B cell (primary cell): ENCODE measurements at regions not wholly inside any gene's neighbourhood (a gene's known extent, or its start where the extent isn't known, plus 50 kb on each side); places are given as distances from the start of the nearest gene placed in this dataset.

Source experiments
- EZH2 ChIP-seq: IDR thresholded peaks from 2 replicates; pipeline ENCODE4 v1.6.1; 2012; ENCODE audit warnings: borderline replicate concordance, low read depth, mild to moderate bottlenecking, moderate library complexity, low read length; ENCODE audit not compliant: insufficient read depth, poor library complexity, severe bottlenecking
- TF ChIP-seq, protein P1 (sequence below): fragments of 200-600 bp; IDR thresholded peaks from one replicate; pipeline ENCODE4 v1.8.0; 2022; ENCODE audit warnings: antibody characterized with exemption, mild to moderate bottlenecking

DNA sequence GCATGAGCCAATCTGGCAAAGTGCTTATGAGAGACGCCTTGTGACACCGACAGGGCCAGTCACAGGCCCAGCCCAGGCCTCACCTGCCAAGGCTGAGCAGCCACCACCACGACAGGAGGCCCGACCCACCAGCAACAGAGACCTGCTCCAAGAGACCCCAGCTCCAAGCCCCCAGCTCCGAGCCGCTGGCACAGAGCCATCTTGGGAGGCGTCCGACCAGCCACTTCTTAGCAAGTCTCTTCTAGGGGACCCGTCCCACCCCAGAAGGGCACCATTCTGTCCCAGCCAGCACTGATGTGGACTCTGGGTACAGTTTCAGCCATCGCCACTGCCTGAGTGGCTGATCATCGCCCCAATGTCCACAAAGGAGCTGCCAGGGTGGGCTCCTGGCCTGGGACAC, 290.7 kb upstream of the SALL3 start:
- TF ChIP-seq, protein P1, sequence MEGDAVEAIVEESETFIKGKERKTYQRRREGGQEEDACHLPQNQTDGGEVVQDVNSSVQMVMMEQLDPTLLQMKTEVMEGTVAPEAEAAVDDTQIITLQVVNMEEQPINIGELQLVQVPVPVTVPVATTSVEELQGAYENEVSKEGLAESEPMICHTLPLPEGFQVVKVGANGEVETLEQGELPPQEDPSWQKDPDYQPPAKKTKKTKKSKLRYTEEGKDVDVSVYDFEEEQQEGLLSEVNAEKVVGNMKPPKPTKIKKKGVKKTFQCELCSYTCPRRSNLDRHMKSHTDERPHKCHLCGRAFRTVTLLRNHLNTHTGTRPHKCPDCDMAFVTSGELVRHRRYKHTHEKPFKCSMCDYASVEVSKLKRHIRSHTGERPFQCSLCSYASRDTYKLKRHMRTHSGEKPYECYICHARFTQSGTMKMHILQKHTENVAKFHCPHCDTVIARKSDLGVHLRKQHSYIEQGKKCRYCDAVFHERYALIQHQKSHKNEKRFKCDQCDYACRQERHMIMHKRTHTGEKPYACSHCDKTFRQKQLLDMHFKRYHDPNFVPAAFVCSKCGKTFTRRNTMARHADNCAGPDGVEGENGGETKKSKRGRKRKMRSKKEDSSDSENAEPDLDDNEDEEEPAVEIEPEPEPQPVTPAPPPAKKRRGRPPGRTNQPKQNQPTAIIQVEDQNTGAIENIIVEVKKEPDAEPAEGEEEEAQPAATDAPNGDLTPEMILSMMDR = no peak
- TF ChIP-seq EZH2 = no peak
